B cell (primary cell): ENCODE measurements at regions not wholly inside any gene's neighbourhood (a gene's known extent, or its start where the extent isn't known, plus 50 kb on each side); places are given as distances from the start of the nearest gene placed in this dataset.

Experiments used
- ATAC-seq: fragments of 200-7000 bp; cut with Tn5 transposase; one replicate; pipeline ENCODE4 v1.10.0; 2021; ENCODE audit warnings: low read depth, mild to moderate bottlenecking, moderate number of reproducible peaks, moderate library complexity
- CTCF ChIA-PET: fragments of 350-600 bp; sonication (Branson Sonifier 250); formaldehyde crosslinking; loops from one replicate; lab custom pipeline; 2021; ENCODE audit warnings: antibody characterized with exemption, inconsistent platforms; lab: Charles Lee
- POLR2A ChIA-PET: fragments of 350-600 bp; sonication (Branson Sonifier 250); formaldehyde crosslinking; loops from one replicate; lab custom pipeline; 2021; ENCODE audit warnings: antibody characterized with exemption; lab: Charles Lee
- DNase-seq: peaks from one replicate; pipeline ENCODE4 v3.0.0; 2013
- H2AFZ ChIP-seq: 2 replicates; pipeline ENCODE4 v1.6.1; 2012; ENCODE audit warnings: mild to moderate bottlenecking, low read depth, low read length; ENCODE audit not compliant: insufficient read depth, poor library complexity, severe bottlenecking
- H3K27ac ChIP-seq, 2 donors: 1 replicate in 1 of 2; 2 replicates in 1 of 2; pipeline ENCODE4 v1.5.1; 2012 to 2013; ENCODE audit warnings: low read length in 2 of 2, mild to moderate bottlenecking in 2 of 2, moderate library complexity in 1 of 2
- H3K27me3 ChIP-seq, 4 experiments: fragments of 200-600 bp in 1 of 4; sonication (generic) in 1 of 4; replicated peaks in 1 of 4; 1 replicate in 2 of 4; 2 replicates in 2 of 4; pipeline versions ENCODE4 v1.6.1 to v1.7.0; 2013 to 2016; ENCODE audit warnings: low read length in 3 of 4, mild to moderate bottlenecking in 2 of 4, mixed read lengths in 1 of 4, moderate library complexity in 1 of 4; ENCODE audit not compliant: insufficient read depth in 4 of 4, control insufficient read depth in 3 of 4; ENCODE audit errors: control extremely low read depth in 1 of 4
- H3K36me3 ChIP-seq, 2 experiments: replicated peaks in 1 of 2; 1 replicate in 1 of 2; 2 replicates in 1 of 2; pipeline versions ENCODE4 v1.6.1 to v1.7.1; 2013; ENCODE audit warnings: low read length in 1 of 2; ENCODE audit not compliant: insufficient read depth in 2 of 2, control insufficient read depth in 1 of 2; ENCODE audit errors: control extremely low read depth in 1 of 2, extremely low read depth in 1 of 2
- H3K4me1 ChIP-seq, 2 donors: fragments of 200-600 bp in 1 of 2; sonication (generic) in 1 of 2; 1 replicate in 1 of 2; 2 replicates in 1 of 2; pipeline versions ENCODE4 v1.5.1 to v1.6.1; 2013 to 2017; ENCODE audit warnings: low read length in 2 of 2; ENCODE audit not compliant: control insufficient read depth in 2 of 2, insufficient read depth in 2 of 2
- H3K4me2 ChIP-seq: replicated peaks from 2 replicates; pipeline ENCODE3; 2012; ENCODE audit warnings: mild to moderate bottlenecking, low read depth, low read length; ENCODE audit not compliant: poor library complexity, severe bottlenecking
- H3K4me3 ChIP-seq, 5 experiments: fragments of 200-600 bp in 1 of 5; sonication (generic) in 1 of 5; 1 replicate in 3 of 5; 2 replicates in 2 of 5; pipeline versions ENCODE4 v1.5.1 to v1.7.0; 2011 to 2016; ENCODE audit warnings: low read length in 4 of 5, mild to moderate bottlenecking in 4 of 5, low read depth in 2 of 5, control low read depth in 1 of 5, moderate library complexity in 1 of 5; ENCODE audit not compliant: insufficient read depth in 1 of 5; ENCODE audit errors: control extremely low read depth in 1 of 5, extremely low read depth in 1 of 5
- H3K79me2 ChIP-seq: fragments of 200-600 bp; sonication (generic); one replicate; pipeline ENCODE4 v1.6.0; 2016; ENCODE audit warnings: low read length; ENCODE audit not compliant: control insufficient read depth, insufficient read depth
- H3K9ac ChIP-seq: fragments of 200-600 bp; sonication (generic); 2 replicates; pipeline ENCODE4 v1.6.1; 2017; ENCODE audit warnings: mild to moderate bottlenecking, low read length, moderate library complexity
- H3K9me3 ChIP-seq, 3 donors: one replicate each; pipeline versions ENCODE4 v1.6.1 to v1.7.1; 2013; ENCODE audit warnings: low read length in 2 of 3; ENCODE audit not compliant: control insufficient read depth in 2 of 3, insufficient read depth in 1 of 3; ENCODE audit errors: control extremely low read depth in 1 of 3
- H4K20me1 ChIP-seq: 2 replicates; pipeline ENCODE4 v1.6.0; 2012; ENCODE audit warnings: mild to moderate bottlenecking, low read length; ENCODE audit not compliant: insufficient read depth, control insufficient read depth, poor library complexity, severe bottlenecking
- H3K27ac Mint-ChIP-seq: one replicate; pipeline ENCODE4 v1.8.0; 2021; ENCODE audit warnings: mixed read lengths
- H3K27me3 Mint-ChIP-seq: one replicate; pipeline ENCODE4 v1.8.0; 2021; ENCODE audit warnings: mixed read lengths
- H3K4me1 Mint-ChIP-seq: one replicate; pipeline ENCODE4 v1.8.0; 2021; ENCODE audit warnings: mixed read lengths
- H3K4me3 Mint-ChIP-seq: one replicate; pipeline ENCODE4 v1.8.0; 2021; ENCODE audit warnings: mixed read lengths
- H3K9me3 Mint-ChIP-seq: one replicate; pipeline ENCODE4 v1.8.0; 2022; ENCODE audit warnings: mixed read lengths; ENCODE audit not compliant: insufficient read depth
- CTCF ChIP-seq: fragments of 200-600 bp; IDR thresholded peaks from one replicate; pipeline ENCODE4 v1.8.0; 2022; ENCODE audit warnings: antibody characterized with exemption, mild to moderate bottlenecking
- EZH2 ChIP-seq: IDR thresholded peaks from 2 replicates; pipeline ENCODE4 v1.6.1; 2012; ENCODE audit warnings: borderline replicate concordance, low read depth, mild to moderate bottlenecking, moderate library complexity, low read length; ENCODE audit not compliant: insufficient read depth, poor library complexity, severe bottlenecking
- WGBS: methylation state at CpG from one replicate; pipeline ENCODE4 v1.1.5; 2013; ENCODE audit warnings: missing lambda C conversion rate; ENCODE audit not compliant: insufficient coverage; 5-methylcytosine and 5-hydroxymethylcytosine counted together
- intact Hi-C: fragments of 100-400 bp; cut with micrococcal nuclease; formaldehyde crosslinking; loops from one replicate; pipeline ENCODE4 v1.10.0; 2022

GRCh38 chr3:87793337-87793877 is 265.4 kb downstream of the CGGBP1 start:
- Mint-ChIP-seq H3K27me3 (peaks cover 51% of the 10 kb centered on the region), H3K9me3 (no peaks in the 10 kb centered on the region), H3K27ac (no peak overlapping the region), H3K4me1 (peaks cover 31% of the 10 kb centered on the region), H3K4me3 (peak overlapping the region; percentile 62)
- Histone ChIP-seq H3K9me3 (peaks cover 0 to 4% (median 0%) of the 10 kb centered on the region in 3 donors), H3K4me1 (peaks cover 17 to 29% of the 10 kb centered on the region in 2 donors), H3K27me3 (peaks cover 0 to 27% (median 23%) of the 10 kb centered on the region in 4 experiments), H3K27ac (no peak overlapping the region), H3K4me2 (peak overlapping the region; percentile 79), H3K9ac (peak overlapping the region; percentile 57), H3K4me3 (peak overlapping the region; percentile 34 to 60 (median 54)), H2AFZ (peak overlapping the region; percentile 57), H3K36me3 (no peaks in the 10 kb centered on the region), H3K79me2 (no peaks in the 10 kb centered on the region), H4K20me1 (no peaks in the 10 kb centered on the region)
- WGBS = under 1% methylated on average over 15 of the region's 17 CpGs
- ATAC-seq (no peak), DNase-seq (peak; percentile 25)
- POLR2A ChIA-PET = no interaction called here
- CTCF ChIA-PET = interaction anchor here (1.1 to 1.2 kb wide), 2 partner anchors 22 to 209 kb away, joined by 3 to 4 read pairs; no protein-coding TSS in a partner anchor
- intact Hi-C loops = no loop called here
- TF ChIP-seq CTCF (no peak), EZH2 (no peak)

DNA sequence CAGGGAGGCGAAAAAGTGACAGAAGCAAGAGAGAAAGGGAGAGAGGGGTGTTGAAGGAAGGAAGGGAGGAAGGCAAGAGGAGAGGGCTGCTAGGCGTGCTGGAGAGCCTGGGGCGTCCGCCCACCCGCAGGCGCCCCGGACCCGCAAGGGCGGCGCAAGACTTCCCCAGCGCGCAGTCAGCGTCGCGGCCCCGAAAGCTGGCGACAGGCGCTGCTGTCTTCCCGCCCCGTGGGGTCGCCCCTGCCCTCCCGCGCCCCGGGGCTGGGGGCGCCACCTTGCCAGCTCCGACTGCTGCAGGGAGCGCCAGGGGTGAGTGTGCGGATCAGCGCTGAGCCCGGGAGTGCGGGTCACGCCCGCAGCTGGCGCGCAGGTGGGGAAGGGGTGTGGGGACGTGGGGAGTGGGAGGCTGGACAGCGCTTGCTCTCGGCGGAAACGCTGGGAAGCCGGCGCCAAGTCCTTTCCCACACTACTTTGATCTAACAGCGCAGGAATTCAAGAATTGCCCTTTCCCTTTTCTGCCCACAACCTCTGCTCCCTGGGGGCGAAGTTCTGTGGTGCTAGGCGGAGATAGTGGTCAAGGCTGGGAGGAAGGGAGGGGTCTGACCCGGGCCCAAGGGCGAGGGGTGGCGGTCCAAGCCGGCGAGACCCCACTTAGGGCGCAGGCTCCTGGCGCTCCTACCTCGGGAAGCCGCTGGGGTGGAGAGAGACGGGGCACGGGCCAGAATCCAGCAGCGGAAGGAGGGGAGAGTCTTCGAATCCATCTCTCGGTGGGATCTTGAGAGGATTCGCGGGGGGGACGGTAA is 266.1 kb downstream of the CGGBP1 start, which contains the start of gene HTR1F:
Gene HTR1F, plus strand, starts transcription at position 173 of the 803 bp plus-strand sequence.
- H3K27me3 Mint-ChIP-seq = peaks cover 48% of the 10 kb centered on the region
- H3K27ac Mint-ChIP-seq = no peak within 1 kb of the TSS
- peak within 1 kb of the TSS; percentile 78 for H3K4me3 Mint-ChIP-seq
- TF ChIP-seq CTCF (peak; percentile 16), EZH2 (no peak)
- Histone ChIP-seq H3K9ac (peak within 1 kb of the TSS; percentile 57), H3K27ac (no peak within 1 kb of the TSS), H3K4me1 (peaks cover 17 to 29% of the 10 kb centered on the region in 2 donors), H3K79me2 (no peaks in the 10 kb centered on the region), H4K20me1 (no peaks in the 10 kb centered on the region), H2AFZ (peak within 1 kb of the TSS; percentile 57), H3K27me3 (peaks cover 0 to 27% (median 23%) of the 10 kb centered on the region in 4 experiments), H3K4me3 (peak within 1 kb of the TSS; percentile 34 to 60 (median 54)), H3K9me3 (peaks cover 0 to 4% (median 0%) of the 10 kb centered on the region in 3 donors), H3K4me2 (peak within 1 kb of the TSS; percentile 79), H3K36me3 (no peaks in the 10 kb centered on the region)
- peaks cover 31% of the 10 kb centered on the region for H3K4me1 Mint-ChIP-seq
- WGBS = 2% methylated on average over 52 of the region's 62 CpGs
- no peaks in the 10 kb centered on the region for H3K9me3 Mint-ChIP-seq
- intact Hi-C loops = no loop called here
- ChIA-PET CTCF (interaction anchor here (1.1 to 1.2 kb wide), 2 partner anchors 21 to 210 kb away, joined by 3 to 4 read pairs; no protein-coding TSS in a partner anchor), POLR2A (no interaction called here)
- DNase-seq = peak; percentile 28
- ATAC-seq = peak; percentile 36
